ENCODE measurements at regions not wholly inside any gene's neighbourhood (a gene's known extent, or its start where the extent isn't known, plus 50 kb on each side); places are given as distances from the start of the nearest gene placed in this dataset.

GRCh38 chr2:145359561-145359960 lies 839.6 kb upstream of the ZEB2 start:
- TF ChIP-seq, protein P1, sequence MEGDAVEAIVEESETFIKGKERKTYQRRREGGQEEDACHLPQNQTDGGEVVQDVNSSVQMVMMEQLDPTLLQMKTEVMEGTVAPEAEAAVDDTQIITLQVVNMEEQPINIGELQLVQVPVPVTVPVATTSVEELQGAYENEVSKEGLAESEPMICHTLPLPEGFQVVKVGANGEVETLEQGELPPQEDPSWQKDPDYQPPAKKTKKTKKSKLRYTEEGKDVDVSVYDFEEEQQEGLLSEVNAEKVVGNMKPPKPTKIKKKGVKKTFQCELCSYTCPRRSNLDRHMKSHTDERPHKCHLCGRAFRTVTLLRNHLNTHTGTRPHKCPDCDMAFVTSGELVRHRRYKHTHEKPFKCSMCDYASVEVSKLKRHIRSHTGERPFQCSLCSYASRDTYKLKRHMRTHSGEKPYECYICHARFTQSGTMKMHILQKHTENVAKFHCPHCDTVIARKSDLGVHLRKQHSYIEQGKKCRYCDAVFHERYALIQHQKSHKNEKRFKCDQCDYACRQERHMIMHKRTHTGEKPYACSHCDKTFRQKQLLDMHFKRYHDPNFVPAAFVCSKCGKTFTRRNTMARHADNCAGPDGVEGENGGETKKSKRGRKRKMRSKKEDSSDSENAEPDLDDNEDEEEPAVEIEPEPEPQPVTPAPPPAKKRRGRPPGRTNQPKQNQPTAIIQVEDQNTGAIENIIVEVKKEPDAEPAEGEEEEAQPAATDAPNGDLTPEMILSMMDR (IDR thresholded peaks at IDR 0.05): no peak
- no peak for TF ChIP-seq POLR2A (IDR thresholded peaks at IDR 0.05)
